ENCODE measurements at regions not wholly inside any gene's neighbourhood (a gene's known extent, or its start where the extent isn't known, plus 50 kb on each side); places are given as distances from the start of the nearest gene placed in this dataset.
"Not testable (repeated sequence)": the region's sequence is repeated elsewhere in the genome, so short reads cannot be mapped to it uniquely, and the experiment has no call there.

DNA sequence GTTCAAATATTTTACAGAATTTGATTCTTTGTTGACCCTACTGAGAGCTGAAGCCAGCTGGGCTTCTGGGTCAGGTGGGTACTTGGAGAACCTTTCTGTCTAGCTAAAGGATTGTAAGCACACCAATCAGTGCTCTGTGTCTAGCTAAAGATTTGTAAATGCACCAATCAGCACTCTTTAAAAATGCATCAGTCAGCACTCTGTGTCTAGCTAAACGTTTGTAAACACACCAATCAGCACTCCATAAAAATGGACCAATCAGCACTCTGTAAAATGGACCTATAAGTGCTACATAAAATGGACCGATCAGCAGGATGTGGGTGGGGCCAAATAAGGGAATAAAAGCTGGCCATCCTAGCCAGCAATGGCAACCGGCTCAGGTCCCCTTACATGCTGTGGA is 76.4 kb upstream of the TMSB4Y start:
- DNase-seq (ENCODE audit: low spot score): not testable (repeated sequence)

DNA sequence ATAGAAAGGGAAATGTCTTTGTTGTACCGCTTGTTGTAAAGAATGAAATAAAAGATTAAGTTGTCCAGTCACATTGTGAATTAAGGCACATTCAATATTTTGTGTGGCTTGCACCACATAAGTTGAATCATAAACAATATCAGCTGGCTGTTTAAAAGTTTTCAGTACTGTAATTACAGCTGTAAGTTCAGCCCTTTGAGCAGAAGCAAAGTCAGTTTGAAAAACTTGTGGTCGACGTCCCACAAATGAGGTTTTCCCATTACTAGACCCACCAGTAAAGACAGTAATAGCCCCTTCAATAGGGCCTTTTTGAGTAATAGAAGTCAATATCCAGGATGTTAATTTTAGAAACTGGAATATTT is 87.8 kb upstream of the TMSB4Y start:
- DNase-seq (ENCODE audit: low spot score): no peak

DNA sequence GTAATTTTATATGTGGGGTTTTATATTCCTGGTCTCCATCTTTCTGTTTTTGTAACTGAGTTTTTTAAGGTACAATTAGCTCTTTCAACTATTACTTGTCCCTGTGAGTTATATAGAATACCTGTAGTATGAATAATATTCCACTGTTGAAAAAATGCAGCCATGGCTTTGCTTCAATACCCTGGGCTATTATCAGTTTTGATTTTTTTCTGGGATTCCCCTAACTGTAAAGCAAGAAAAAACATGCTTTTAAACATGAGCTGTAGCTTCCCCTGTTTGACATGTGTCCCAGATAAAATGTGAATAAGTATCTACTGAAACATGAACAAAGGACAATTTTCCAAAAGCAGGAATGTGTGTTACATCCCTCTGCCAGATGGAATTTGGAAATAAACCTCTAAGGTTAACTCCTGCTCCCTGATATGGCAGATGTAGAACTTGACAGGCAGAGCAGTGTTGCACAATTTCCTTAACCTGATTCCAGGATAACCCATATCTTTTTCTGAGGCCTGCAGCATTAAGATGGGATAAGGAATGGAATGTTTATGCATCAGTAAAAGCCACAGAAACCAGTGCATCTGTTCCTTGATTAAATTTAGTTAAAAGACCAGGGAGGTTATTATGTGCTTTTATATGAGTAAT is 88.3 kb upstream of the TMSB4Y start:
- DNase-seq (ENCODE audit: low spot score): no peak

DNA sequence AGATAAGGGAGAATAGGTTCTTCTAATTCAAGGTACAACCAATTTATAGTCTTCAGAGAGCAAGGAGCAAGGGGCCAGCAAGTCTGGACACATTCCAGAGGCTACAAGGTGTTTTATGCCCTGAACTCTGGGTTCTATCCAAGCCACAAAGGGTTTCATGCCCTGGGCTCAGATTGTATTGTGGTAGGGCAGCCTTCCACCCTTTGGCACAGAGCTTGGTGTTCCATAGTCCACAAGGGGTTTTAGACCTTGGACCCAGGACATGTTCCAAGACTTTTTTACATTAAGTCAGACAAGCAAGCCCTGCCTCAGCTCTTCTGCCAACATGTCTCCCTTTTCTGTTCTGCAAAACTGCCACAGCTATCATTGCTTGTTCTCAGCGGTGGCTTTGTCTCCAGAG is 90.8 kb upstream of the TMSB4Y start:
- DNase-seq (ENCODE audit: low spot score): no peak

DNA sequence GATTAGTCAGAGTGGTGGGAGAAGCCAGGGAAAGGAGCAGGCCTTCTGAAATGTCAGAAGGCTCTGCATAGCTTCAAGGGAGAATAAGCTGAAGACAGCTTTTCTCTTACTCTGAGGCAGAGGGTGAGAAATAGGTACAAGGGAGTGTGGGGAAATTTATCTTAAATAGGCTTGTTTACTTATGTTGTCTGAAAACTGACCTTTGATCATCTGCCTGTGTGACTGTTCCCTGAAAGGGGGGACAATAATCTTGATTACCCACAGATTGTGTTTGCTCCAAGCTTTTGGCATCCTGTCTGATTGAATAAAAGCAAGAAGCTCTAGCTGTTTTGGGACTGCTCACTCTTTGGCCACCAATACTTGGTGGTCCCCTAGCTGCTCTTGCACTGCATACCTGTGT is 91.7 kb upstream of the TMSB4Y start:
- DNase-seq (ENCODE audit: low spot score): no peak

DNA sequence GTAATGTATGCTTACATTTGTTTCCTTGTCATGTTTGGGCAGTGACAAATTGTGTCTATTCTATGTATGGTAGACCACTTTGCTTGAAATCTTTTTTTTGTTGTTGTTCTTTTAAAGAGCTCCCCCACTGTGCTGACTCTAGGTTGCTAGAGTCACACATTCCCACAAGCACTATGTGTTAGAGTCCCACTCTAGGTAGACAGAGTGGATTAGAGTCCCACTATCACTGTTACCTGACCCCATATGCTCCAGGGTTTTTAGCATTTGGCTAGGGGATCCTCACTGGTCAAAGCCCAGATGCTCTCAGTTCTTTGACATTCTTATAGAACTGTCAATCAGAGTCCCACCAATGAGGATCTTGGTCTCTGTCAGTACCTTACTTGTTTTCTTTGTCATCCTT is 111.2 kb upstream of the TMSB4Y start:
- peak; percentile 5 for DNase-seq (ENCODE audit: low spot score)

DNA sequence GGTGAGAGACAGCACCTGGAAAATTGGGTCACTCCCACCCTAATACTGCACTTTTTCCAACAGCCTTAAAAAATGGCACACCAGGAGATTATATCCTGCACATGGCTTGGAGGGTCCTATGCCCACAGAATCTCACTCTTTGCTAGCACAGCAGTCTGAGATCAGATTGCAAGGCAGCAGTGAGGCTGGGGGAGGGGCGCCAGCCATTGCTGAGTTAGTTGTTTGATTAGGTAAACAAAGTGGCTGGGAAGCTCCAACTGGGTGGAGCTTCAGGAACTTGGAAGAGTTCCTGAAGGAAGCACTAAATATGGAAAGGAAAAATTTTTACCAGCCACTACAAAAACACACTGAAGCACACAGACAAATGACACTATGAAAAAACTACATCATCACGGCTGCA is 91.1 kb upstream of the UTY start:
- not testable (repeated sequence) for DNase-seq (ENCODE audit: low spot score)

DNA sequence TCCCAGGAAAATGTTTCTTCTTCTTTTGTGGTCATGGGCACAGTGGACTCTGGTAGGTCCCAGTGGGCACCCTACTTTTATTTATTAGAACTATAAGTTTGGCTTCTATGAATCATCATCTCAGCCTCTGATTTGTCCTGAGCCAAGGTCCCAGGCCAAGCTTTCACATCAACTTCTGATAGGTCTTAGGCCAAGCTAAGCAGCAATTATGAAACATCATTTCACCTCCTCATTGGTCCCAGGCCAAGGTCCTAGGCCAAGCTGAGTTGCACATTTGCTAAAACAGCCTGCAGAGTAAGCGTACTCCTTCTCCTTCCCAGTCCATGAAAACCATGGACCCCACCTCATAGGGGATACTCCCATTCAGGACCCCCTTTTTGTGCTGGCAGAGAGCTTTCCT is 87.4 kb upstream of the UTY start:
- no peak for DNase-seq (ENCODE audit: low spot score)

DNA sequence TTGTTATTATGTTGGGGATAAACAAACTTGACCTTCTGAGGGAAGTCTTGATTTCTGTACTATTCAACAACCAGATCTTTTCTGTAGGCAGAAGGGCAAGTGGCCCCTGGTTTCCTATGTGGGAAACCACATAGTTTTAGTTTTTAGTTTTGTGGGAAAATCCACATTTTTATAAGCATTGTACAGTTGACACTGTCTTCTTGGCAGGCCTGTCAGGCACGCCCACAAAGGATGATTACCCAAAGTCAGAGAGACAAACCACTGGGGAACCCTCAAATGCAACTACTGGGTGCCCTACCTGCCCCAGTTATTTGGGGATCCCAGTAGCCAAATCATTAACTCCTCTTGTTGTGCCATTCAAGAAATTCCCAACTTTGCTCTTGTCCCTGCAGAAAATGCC is 75.1 kb upstream of the UTY start:
- DNase-seq (ENCODE audit: low spot score): no peak

DNA sequence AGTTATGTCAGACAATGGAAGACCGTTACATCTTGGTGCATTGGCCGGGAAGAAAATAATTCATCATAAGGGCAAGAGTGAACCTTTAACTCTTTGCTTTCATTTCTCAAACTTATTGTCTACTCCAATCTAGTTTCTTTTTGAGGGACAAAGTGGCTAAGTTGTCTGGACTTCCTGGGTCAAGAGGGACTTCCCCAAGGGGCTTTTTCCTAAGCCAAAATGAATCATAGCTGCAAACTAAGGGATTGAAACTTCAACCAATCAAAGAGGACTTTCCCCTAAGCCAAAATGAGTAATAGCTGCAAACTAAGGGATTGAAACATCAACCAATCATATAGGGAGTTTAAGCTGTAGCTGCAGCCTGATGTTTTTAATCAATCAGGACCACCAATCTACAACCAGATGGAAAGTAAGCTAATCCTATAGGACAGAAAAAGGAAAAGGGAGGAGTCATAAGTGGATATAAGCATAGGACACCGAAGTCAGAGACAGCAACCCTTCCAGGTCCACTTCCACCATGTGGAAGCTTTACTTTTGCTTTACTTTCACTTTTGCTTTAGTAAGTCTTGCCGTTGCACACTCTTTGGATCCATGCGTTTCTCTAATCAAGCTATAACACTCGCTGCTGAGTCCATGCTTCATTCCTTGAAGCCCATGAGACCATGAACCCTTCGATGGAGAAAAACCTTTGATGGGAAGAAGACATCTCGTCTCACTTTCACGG is 72.7 kb upstream of the UTY start:
- DNase-seq (ENCODE audit: low spot score): no peak

DNA sequence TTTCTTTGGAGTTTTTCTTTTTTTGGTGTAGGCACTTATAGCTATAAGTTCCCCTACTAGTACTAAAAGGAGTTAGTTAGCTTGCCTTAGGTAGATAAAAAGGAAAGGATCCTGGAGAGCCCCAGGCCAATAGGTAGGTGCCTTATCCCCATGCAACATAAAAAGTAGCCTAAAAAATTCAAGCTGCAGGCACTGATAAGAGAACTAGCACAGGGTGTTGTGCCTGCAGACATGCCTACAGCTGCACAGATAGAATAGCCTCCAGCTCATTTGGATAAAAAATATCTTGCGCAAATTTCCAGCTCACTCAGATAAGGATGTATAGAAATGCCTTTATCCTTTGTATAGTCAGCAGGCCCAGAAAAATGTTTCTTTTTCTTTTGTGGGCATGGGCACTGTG is 71.4 kb upstream of the UTY start:
- no peak for DNase-seq (ENCODE audit: low spot score)

DNA sequence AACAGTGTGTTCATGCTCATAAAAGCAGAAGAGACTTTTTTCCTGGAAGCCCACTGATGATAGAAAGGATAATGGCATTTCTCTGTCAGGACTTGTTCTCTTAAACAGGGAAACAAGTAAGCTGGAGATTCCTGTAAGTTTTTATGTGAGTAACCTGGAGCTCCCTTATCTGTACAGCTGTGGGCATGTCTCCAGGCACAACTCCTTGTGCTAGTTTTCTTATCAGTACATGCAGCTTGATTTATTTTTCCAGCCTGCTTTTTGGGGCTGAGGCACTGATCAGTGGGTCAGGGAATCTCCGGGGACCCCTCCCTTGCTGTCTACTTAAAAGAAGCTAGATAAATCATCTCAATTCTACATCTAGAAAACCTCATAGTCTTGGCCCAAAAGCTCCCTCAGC is 64.7 kb upstream of the UTY start:
- no peak for DNase-seq (ENCODE audit: low spot score)

DNA sequence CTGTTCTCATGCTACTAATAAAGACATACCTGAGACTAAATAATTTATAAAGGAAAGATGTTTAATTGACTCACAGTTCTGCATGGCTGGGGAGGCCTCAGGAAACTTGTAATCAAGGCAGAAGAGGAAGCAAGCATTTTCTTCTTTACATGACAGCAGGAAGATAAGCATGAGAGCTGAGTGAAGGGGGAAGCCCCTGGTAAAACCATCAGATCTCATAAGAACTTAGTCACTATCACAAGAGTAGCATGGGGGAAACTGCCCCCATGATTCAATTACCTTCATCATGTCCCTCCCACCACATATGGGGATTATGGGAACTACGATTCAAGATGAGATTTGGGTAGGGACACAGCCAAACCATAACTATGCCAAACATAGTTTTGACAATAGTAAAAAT is 58.1 kb upstream of the UTY start:
- no peak for DNase-seq (ENCODE audit: low spot score)

Data from iPS-NIHi11 (cell line).